ENCODE measurements at regions not wholly inside any gene's neighbourhood (a gene's known extent, or its start where the extent isn't known, plus 50 kb on each side); places are given as distances from the start of the nearest gene placed in this dataset.

GRCh38 chr20:12677925-12678324 lies 330.8 kb upstream of the SPTLC3 start:
- no peak for TF ChIP-seq CTCF (IDR thresholded peaks at IDR 0.05; ENCODE audit: borderline replicate concordance, extremely low read depth, low read length, poor library complexity, severe bottlenecking)
- TF ChIP-seq EZH2 (IDR thresholded peaks at IDR 0.05; ENCODE audit: borderline replicate concordance, low read depth, low read length, severe bottlenecking) = no peak
